ENCODE measurements at regions not wholly inside any gene's neighbourhood (a gene's known extent, or its start where the extent isn't known, plus 50 kb on each side); places are given as distances from the start of the nearest gene placed in this dataset.
"Not testable (repeated sequence)": the region's sequence is repeated elsewhere in the genome, so short reads cannot be mapped to it uniquely, and the experiment has no call there.

DNA sequence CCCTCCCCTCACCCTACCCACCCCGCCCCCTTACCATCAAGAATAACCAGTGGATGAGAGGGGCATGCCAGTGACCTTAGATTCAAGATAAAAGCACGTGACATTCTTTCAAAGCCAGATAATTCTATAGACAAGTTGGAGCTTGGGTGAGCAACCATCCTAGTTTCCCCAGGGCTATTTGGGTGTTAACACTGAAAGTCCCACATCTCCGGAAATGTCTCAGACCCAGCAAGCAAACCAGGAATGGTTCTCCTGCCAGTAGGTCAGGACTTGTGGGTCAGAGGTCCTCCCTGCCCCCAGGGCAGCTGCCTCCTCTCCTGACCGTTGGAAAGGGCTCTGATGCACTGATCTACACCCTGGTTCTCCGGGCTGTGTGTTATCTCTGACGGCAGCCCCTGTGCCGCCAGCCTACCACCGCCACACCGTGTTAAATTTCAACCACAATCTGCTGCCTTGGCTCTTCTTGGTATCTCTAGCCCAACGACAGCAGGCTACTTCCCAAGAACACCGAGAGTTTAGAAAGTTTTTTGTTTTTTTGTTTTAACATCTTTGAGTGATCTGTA, 287.0 kb downstream of the BCL2L11 start:
- not testable (repeated sequence) for DNase-seq

GRCh38 chr2:111410868-111411406, 290.2 kb downstream of the BCL2L11 start:
- not testable (repeated sequence) for DNase-seq

- not testable (repeated sequence) for DNase-seq
Measured at GRCh38 chr2:111411867-111412681, 291.4 kb downstream of the BCL2L11 start.

DNA sequence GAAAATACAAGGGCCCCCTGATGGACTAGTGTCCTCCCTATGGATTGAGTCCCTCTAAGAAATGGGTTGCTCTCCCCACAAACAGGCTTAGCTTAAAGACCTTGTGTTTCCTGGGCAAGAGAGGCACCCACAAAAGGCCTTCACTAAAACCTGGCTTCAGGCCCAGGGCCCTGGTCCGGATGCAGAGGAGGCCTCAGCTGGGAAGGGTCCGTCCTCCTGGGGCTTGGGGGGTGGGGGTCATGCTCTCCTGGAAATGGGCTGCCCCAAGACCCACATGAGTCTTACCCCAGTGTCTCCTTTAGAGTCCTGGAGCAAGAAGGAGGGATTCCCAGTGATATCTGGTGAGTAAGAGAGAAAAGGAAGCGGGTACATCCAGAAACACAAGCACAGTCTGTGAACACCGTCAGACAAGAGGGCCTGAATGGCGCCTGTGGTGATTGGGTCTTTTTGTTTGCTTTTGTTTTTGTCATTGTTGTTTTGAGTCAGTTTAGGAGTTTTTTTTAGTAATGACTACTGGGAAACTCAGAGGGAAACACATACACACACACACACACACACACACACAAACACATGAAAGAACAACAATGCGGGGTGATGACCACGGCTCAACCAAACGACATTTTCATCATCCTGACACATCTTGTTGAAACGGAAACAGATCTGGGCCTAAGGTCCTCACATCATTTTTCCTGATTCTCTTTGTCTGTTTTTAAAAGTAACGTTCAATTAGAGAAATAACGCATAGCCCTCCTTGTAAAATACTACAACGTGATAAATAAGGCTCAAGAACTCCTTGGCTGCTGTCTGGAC, 292.3 kb downstream of the BCL2L11 start:
- DNase-seq = not testable (repeated sequence)

DNA sequence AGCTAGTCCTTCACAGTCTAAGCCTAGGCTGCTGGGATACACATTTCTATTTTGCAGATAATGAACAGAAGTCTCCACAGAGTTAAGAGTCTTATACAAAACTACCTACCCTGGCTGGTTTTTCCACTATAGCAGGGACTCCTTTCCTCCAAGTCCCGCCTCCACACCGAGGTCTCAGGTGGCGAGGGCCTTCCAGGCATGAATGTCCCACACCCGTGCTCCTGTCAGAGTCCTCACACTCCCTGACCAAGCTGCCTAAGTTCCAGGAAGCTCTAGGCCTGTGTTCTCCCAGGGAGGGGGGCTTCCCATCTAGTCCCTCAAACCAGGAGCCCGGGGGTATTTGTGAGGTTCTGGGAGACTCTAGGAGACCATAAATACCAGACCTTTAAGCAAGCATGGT, 293.2 kb downstream of the BCL2L11 start:
- DNase-seq = not testable (repeated sequence)

DNA sequence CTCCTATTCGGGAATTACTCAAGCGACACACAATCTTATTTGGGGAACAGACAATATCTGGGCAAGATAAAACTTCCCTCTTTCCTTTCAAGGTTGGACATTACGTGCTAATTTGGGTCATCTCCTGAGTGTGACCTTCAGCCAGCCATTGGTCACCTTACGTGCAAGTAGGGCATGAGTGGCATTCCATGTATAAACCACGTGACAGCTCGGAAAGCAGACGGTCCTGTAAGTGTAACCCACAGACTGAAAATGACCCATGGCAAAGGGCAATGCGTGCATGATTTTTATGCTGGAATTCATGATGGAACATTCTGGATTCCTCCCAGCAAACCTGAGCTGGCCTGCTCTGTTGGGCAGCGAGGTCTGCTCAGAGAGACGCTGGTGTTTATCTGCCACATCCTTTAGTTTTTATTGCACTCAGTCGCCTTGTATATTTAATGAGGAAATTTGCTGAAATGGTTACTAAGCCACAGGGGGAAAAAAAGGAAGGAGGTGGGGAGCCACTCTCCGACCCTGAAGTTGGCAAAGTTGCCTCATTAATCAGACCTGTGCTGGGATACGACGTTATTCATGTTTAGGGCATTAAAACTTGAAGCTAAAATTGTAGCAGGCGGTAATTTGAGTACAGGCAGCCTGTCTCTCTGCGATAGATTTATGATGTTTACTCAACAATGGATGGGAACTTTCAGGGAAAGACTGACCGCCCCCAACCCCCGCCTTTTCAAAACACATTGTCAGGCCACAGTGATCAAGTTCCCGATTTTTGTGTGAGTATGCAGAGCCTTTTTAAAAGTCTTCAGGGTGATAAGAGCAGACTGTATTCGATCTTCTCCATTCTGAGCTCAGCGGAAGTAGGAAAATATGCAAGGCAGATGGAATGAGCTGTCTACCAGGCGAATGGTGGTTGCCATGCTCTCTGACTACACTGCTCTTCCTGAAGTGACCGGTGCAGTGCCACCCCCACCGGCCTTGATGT, 295.3 kb downstream of the BCL2L11 start:
- not testable (repeated sequence) for DNase-seq

DNA sequence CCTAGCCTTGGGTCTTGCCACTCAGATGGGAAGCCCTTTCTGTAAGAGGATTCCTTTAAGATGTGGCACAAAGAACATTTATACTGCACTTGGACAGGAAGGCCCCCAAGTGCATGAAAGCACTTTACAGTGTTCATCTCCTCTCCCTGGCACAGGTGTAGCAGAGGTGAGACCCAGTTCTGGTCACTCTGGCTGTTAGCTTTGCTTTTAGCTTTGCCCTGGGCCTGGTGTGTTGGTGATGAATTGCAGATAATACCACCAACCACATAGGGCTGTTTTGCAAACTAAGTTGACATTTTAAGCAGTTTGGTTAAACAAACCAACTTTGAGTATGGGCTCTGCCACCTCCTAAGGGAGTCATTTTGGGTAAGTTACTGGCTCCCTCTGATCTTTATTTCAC, 296.3 kb downstream of the BCL2L11 start:
- not testable (repeated sequence) for DNase-seq

GRCh38 chr2:111418091-111418875, 297.6 kb downstream of the BCL2L11 start:
- not testable (repeated sequence) for DNase-seq

DNA sequence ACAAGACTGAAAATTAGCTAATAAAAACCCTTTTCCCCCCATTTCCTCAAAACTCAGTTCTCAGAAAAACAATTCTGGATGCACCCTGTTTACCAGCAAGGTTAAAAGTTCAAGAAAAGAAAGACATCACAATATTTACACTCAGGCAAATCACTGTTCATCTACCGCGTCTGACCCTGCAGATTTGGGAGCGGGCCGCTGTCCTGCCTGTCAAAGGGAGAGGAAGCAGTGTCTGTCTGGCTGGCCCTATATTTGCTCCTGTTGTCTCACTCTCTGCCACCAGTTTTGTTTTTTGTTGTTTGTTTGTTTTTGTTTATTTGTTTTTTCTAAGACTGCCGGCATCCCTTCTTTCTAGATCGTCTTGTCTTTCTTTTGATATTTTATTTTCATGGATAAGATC, 299.4 kb downstream of the BCL2L11 start:
- not testable (repeated sequence) for DNase-seq

GRCh38 chr2:111420835-111421234, 300.1 kb downstream of the BCL2L11 start:
- DNase-seq = not testable (repeated sequence)

DNA sequence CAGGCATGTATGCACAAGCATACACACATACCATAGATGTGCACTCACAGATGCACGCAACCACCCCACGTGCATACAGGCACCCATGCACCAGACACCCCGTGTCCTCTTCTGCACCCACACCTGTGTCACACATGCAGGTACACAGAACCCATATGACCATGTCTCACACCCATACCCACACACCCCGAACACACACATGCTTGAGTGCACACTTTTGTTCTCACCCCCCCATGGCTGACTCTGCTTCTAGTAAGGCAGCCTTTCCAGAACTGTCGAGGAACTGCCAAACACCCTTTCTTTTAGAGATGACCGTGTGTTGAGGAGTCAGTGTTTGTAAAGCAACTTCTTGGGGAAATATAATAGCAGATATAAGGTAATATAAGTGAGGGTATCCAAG, 301.2 kb downstream of the BCL2L11 start:
- not testable (repeated sequence) for DNase-seq

- DNase-seq = not testable (repeated sequence)
Measured at GRCh38 chr2:111422562-111422961, 301.8 kb downstream of the BCL2L11 start.

- not testable (repeated sequence) for DNase-seq
Measured at GRCh38 chr2:111423184-111423583, 302.5 kb downstream of the BCL2L11 start.

- not testable (repeated sequence) for DNase-seq
Measured at GRCh38 chr2:111424176-111424575, 303.5 kb downstream of the BCL2L11 start.

- DNase-seq = not testable (repeated sequence)
Measured at GRCh38 chr2:111424851-111425309, 304.2 kb downstream of the BCL2L11 start.

- DNase-seq = not testable (repeated sequence)
Measured at GRCh38 chr2:111425789-111426201, 305.1 kb downstream of the BCL2L11 start.

DNA sequence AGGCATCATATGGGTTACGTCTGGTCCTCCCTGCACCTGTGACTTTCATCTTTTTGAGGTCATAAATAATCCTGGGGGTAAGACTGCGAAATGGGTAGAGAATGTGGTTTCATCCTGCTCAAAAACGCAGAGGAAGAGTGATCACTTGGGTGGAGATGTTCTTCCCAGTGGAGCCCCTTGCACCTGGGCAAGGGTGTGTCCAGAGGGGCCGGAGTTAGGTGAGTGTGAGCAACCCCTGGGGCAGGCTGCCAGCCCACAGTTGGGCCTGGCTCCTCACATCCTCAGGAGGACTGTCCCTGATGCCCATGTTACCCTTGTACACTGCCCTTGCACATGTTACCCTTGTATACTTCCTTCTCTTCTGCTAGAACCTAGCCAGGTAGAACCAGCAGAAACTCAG, 306.6 kb downstream of the BCL2L11 start:
- not testable (repeated sequence) for DNase-seq

- not testable (repeated sequence) for DNase-seq
Measured at GRCh38 chr2:111428915-111429314, 308.2 kb downstream of the BCL2L11 start.

DNA sequence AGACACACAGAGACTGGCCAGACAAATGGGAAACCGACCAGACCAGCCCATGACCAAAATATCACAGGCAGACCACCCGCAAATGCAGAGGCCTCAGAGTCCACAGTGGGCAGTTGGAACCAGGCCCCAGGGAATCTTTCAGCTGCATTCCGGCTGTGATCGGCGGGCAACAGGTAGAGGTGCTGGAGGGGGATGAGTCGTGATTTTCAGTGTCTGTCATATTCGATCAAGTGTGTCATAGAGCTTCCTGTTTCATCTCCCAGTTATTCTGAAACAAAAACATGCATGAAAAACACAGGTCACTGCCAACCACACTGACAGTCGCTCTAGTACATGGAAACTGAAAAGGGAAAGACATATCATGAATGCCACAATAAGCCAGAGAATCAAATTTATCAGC, 308.6 kb downstream of the BCL2L11 start:
- not testable (repeated sequence) for DNase-seq

DNA sequence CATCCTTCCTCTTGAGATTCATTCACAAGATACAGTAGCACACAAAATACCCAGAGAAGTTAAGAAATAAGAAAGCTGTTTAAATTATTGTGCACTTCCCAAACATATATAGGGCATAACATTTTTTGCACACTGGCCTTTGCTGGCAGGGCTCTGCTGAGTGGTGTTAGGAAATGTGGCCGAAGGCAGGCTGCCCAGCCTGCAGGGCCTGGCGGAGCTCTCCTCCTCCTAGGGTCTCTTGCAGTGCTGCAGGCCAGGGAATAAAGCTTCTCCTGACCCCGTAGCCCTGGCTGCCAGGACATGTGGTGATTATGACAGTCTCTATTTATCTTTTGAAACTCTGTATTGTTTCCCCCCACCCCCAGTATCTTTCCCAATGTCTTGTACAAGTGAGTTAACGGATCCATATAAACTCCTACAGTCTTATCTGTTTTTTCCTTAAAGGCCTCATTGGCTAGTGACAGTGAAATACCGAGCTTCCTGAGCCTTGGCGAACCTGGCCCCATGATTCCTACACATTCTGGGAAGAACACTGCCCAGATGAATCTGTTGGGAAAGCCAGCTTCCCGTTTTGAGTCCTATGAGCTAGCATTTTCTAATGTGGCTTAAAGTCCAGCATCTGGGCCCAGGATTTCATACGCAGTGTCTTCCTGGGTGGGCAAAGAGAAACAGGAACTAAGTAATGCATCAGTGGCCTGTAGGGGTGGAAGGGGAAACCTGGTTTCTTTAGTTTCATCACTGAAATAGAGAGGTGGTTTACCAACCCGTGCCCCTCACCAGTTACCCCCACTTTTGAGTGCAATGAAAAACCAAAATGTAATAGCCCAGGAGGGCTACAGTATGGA, 310.3 kb downstream of the BCL2L11 start:
- DNase-seq = not testable (repeated sequence)

Measured in NCI-H446 (cell line).